ENCODE measurements at regions not wholly inside any gene's neighbourhood (a gene's known extent, or its start where the extent isn't known, plus 50 kb on each side); places are given as distances from the start of the nearest gene placed in this dataset.

DNA sequence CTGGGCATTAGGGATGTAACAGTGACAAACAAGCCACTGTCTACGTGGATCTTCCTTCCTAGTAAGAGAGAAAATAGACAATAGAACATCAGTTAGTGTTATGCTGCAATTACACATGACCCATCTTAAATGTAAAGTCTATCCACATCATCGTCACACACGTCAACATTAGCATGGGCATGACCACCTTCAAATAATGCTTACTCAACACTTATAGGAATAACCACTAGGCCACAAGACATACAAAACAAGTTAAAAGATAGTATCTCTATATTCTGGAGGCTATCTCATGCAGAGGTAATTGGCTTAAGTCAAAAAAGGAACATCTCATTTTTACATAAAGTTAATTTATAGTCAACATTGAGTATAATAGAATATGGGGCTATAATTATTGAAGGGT lies 156.5 kb downstream of the MOXD1 start:
- DNase-seq (ENCODE audit: low read depth): no peak

- DNase-seq (ENCODE audit: low read depth): no peak
These were observed 164.5 kb downstream of the MOXD1 start for GRCh38 chr6:132236744-132237143.

GRCh38 chr6:132236281-132236680 lies 165.0 kb downstream of the MOXD1 start:
- no peak for DNase-seq (ENCODE audit: low read depth)

DNA sequence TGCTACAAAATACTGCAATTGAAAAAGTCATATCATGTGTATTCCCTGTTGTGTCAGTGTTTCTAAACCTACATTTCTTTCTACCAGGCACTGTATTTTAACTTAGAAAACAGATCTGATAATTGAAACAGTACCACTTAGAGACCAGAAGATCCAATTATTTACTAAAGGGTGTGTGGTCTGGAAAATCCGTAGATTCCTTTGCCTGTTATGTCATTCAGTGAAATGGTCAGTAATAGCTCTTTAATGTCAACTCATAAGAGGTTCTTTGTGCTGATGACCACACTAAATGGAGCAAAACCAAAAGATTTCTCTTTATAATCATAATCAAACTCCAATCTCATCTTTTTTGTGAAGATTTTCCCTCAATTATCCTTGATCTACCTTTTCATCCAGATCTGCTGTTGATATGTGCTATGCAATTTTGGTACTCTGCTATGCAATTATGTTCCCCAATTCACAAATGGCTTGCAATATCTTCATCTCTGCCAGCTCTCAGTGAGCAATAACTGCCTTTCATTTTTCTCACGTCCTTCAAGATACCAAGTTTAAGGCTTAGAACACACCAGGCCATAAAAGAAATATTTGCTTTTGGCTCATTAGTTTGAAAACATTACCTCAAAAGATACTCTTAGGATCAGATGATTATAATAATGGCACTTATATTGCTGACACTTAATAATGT lies 165.5 kb downstream of the MOXD1 start:
- DNase-seq (ENCODE audit: low read depth): no peak

DNA sequence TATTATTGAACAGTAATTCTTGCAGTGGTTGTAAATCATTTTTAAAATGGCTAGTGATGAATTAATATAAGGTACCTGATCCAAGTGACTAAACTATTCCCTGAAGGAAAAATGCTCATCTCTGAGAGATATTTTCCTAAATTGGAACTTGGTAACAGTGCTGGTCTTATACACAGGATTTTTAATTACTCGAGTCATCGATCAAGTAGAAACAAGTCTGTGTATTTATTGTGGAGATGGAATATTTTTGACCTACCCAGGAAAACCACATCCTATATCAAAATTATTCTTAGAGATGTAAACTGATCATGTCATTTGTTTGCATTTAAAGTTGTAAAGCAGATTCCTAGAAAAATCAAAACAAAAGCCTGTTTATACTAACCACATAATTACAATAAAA lies 166.9 kb downstream of the MOXD1 start:
- no peak for DNase-seq (ENCODE audit: low read depth)

GRCh38 chr6:132231121-132231884 lies 170.0 kb downstream of the MOXD1 start:
- no peak for DNase-seq (ENCODE audit: low read depth)

DNA sequence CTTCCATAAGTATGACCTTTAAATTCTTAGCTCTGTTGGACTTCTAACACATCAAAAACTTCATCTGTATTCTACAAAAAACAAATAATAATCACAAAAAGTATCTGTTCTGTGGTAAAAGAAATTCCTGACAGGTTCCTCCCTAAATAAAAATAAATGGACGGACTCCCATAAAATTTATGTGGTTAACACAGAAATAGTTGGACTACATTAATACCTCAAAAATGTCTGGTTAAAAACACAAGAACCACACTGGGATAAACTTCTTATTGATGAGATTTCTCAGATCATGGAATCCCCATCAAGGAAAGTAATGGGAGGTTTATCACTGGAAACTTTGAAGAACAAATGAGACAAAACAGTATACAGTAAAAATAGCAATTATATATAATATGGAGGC lies 172.4 kb downstream of the MOXD1 start:
- DNase-seq (ENCODE audit: low read depth): no peak

DNA sequence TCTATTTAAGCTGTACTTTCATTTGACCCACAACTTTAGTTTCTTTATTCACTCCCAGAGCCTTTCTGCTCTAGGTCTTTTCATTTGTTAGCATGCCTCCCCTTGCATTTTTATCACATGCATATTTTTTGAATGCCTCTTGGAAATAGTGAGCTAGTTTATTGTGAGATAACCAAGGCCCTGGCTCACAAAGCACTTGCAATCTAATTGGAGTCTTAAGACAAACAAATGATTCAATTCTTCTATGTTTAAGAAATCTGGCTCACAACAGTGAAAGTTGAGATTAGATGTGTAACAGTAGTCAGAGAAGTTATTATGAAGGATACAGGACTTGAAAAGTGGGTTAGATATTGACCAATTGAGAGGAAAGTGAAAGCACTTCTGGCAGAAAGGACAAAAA lies 173.4 kb downstream of the MOXD1 start:
- DNase-seq (ENCODE audit: low read depth): peak; percentile 77

DNA sequence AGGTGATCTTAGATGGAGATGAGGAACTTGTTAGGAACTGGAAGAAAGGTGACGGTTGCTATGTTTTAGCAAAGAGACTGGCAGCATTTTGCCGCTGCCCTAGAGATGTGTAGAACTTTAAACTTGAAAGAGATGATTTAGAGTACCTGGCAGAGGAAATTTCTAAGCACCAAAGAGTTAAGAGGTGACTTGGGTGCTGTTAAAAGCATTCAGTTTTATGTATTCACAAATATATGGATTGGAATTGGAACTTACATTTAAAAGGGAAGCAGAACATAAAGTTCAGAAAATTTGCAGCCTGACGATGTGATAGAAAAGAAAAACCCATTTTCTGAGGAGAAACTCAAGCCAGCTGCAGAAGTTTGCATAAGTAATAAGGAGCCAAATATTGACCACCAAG lies 176.3 kb downstream of the MOXD1 start:
- no peak for DNase-seq (ENCODE audit: low read depth)

GRCh38 chr6:132220800-132221199 lies 180.5 kb downstream of the MOXD1 start:
- DNase-seq (ENCODE audit: low read depth): no peak

GRCh38 chr6:132219901-132220300 lies 181.4 kb downstream of the MOXD1 start:
- no peak for DNase-seq (ENCODE audit: low read depth)

DNA sequence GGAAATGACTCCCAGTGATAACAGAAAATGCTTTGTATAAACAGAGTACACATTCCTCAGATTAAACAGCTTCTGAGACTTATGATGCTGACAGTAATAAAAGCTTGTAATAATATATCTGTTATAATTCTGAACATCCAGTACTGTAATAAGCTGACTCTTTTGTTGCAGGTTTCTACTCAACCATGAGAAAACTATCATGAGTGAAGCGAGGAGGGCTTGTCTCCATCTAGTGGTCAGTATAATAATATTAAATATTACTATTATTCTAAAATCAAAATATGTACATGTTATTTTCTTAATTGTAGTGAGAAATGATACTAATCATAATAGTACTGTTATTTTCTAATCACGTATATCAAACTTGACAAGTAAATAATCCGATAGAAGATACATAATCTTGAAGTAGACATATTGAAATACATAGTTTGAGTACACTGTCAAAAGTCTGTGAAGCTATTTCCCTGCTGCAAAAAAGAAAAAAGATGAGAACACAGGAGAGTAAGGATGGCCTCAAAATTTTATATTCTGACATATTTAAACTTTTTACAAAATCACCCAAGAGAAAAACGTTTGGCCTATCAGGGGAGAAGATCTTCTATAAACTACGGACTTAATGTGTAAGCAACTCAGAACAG lies 183.1 kb downstream of the MOXD1 start:
- no peak for DNase-seq (ENCODE audit: low read depth)

GRCh38 chr6:132215805-132216204 lies 185.5 kb downstream of the MOXD1 start:
- DNase-seq (ENCODE audit: low read depth): no peak

- DNase-seq (ENCODE audit: low read depth): no peak
These were observed 186.6 kb downstream of the MOXD1 start for GRCh38 chr6:132214716-132215115.

DNA sequence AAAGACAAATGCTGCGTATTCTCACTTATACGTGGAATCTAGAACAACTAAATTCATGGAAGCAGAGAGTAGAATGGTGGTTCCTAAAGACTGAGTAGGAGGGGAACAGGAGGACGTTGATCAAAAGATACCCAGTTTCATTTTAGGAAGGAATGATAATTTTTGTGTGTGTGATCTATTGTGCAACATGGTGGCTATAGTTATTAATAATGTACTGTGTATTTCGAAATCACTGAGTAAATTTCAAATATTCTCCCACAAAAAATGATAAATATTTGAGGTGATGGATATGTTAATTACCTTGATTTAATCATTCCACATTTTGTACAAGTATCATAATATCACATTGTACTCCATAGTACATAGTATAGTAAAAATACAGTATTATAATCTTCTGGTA lies 187.5 kb downstream of the MOXD1 start:
- DNase-seq (ENCODE audit: low read depth): no peak

- no peak for DNase-seq (ENCODE audit: low read depth)
These were observed 188.1 kb downstream of the MOXD1 start for GRCh38 chr6:132213191-132213590.

- DNase-seq (ENCODE audit: low read depth): no peak
These were observed 190.2 kb downstream of the MOXD1 start for GRCh38 chr6:132210886-132211563.

GRCh38 chr6:132209351-132209750 lies 191.9 kb downstream of the MOXD1 start:
- DNase-seq (ENCODE audit: low read depth): no peak

- DNase-seq (ENCODE audit: low read depth): no peak
These were observed 193.3 kb downstream of the MOXD1 start for GRCh38 chr6:132207991-132208390.

DNA sequence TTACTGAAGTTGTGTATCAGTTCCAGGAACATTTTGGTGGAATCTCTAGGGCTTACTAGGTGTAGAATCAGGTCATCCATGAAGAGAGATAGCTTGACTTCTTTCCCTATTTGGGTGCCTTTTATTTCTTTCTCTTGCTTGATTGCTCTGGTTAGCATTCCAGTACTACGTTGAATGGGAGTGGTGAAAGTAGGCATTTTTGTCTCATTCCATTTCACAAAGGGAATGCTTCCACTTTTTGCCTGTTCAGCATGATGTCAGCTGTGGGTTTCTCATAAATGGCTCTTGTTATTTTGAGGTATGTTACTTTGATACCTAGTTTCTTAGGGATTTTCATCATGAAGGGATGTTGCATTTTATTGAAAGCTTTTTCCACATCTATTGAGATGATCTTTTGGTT lies 195.3 kb downstream of the MOXD1 start:
- no peak for DNase-seq (ENCODE audit: low read depth)

GRCh38 chr6:132204591-132204990 lies 196.7 kb downstream of the MOXD1 start:
- no peak for DNase-seq (ENCODE audit: low read depth)

- DNase-seq (ENCODE audit: low read depth): peak; percentile 89
These were observed 198.7 kb downstream of the MOXD1 start for GRCh38 chr6:132202574-132202973.

- peak; percentile 84 for DNase-seq (ENCODE audit: low read depth)
These were observed 201.9 kb downstream of the MOXD1 start for GRCh38 chr6:132199343-132199742.

Measured in stromal cell of bone marrow (primary cell).